GM20000 (cell line): ENCODE measurements at regions not wholly inside any gene's neighbourhood (a gene's known extent, or its start where the extent isn't known, plus 50 kb on each side); places are given as distances from the start of the nearest gene placed in this dataset.

Experiments used
- DNase-seq: peaks from one replicate; pipeline ENCODE4 v3.0.0; 2012; ENCODE audit warnings: low spot score
- CTCF ChIP-seq: IDR thresholded peaks from 2 replicates; pipeline ENCODE4 v1.5.1; 2012; ENCODE audit warnings: mild to moderate bottlenecking, control low read depth; ENCODE audit errors: extremely low read depth, missing control alignments

DNA sequence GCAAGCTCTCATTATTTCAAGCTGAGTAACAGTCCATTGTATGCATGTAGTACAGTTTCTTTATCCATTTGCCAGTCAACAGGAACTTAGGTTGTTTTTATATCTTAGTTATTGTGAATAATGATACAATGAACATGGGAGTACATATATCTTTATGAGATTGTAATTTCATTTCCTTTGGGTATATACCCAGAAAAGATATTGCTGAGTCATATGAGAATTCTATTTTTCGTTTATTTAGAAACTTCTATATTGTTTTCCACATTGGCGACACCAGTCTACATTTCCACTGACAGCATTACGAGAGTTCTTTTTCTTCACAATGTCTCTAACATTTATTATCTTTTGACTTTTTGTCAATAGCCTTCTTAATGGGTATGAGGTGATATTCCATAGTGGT lies 477.8 kb upstream of the PAPPA start:
- no peak for DNase-seq
- no peak for TF ChIP-seq CTCF

GRCh38 chr9:115680231-115680630 lies 473.4 kb upstream of the PAPPA start:
- DNase-seq: no peak

DNA sequence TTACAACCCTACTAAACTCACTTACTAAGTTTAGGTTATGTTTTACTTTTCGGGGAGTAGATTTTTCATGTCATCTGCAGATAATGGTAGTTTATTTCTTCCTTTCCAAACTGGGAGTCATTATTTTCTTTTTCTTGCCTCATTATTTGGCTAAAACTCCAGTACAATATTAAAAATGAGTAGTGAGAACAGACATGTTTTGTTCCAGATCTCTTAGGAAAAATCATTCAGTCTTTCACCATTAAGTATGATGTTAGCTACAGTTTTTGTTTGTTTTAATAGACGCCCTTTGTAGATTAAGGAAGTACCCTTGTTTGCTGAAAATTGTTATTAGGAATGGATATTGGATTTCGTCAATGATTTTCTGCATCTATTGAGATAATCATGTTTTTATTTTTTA lies 472.0 kb upstream of the PAPPA start:
- no peak for DNase-seq
- no peak for TF ChIP-seq CTCF

More at GRCh38 chr9:115680231-115680630, 473.4 kb upstream of the PAPPA start:
- no peak for TF ChIP-seq CTCF

DNA sequence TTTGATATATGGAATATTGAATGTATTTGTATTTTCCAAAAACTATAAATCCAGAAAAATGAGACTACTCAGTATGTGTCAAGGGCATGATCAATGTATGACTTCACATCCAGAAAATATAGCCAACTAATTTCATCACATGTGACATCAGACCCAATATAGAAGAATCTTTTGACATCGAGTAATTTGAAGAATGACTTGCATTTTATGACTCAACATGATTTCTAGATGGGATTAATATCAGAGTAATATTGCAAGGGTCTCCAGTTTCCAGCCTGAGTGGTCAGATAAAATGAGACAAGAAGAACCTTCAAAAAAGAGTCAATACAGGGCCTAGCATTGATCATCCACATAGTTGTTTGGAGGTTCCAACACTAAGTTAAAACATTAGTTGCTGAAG lies 467.5 kb upstream of the PAPPA start:
- no peak for DNase-seq
- no peak for TF ChIP-seq CTCF

DNA sequence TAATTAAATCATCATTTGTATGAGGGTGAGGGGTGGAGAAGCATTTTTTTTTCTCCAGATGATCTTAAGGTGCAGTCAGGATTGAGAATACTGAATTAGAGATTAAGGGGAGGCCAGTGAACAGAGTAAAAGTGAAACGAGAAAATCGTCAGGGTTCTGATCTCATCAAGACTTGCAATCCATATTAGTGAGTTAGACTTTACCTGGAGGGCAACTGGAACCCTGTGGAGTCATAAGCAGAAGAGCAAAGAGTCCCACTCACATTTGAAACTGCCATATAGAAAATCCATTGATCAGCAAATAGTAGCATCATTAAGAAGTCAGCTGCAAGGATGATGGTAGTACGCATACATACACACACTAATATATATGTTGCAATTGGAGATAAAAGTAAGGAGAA lies 466.2 kb upstream of the PAPPA start:
- DNase-seq: no peak
- no peak for TF ChIP-seq CTCF

DNA sequence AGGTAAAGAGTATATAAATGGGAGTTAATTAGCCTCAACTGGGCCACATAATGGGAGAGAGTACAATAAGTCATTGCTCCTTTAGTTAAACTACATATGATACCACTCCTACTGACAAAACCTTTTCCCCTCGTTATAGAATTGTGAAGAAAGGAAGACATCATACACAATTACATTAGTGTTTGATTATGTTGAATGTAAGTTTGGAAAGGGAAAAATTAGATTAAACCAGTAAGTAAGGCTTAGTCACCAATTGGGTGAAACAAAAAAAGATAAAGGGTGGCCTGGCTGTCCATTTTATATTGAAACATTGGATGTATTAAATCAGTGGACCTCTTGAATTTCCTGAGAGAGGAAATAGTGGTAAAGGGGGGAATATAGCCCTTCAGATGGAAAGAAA lies 464.3 kb upstream of the PAPPA start:
- TF ChIP-seq CTCF: no peak
- DNase-seq: no peak

DNA sequence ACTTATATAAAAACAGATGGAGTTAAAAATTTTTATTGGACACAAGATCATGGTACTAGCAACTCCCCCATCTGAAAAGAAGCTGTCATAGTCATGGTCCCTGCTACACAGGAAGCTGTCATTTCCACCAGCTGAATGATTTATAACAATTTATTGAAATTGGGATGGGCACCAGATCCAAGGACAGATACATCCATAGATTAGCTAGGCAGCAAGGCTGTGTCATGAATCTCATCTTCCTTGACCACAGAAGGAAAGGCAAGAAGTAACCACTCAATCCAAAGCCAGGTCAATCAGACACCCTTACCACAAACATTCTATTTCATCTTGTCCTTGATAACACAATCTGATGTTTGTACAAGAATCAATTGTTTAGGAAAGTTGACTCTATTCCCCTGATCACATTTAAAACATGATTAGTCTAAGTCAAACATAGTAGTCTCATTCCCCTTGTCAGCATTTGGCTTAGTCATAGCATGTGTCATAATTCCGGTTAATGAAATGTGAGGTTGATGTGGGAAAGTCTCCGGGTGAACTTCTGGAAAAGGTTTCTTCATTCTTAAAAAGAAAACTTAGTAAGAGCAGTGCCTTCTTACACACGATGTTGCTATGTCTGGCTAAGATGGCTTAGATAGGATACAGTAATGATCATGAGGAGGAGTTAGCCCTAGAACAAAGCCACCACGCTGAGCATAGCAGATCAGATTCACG lies 462.6 kb upstream of the PAPPA start:
- DNase-seq: no peak
- no peak for TF ChIP-seq CTCF
